ENCODE measurements at regions not wholly inside any gene's neighbourhood (a gene's known extent, or its start where the extent isn't known, plus 50 kb on each side); places are given as distances from the start of the nearest gene placed in this dataset.

GRCh38 chr9:80554856-80555255 is 983.1 kb downstream of the TLE4 start:
- no peak for DNase-seq (ENCODE audit: low read depth in 2 of 2)

- DNase-seq (ENCODE audit: low read depth in 2 of 2): no peak
Measured at GRCh38 chr9:80554301-80554700, 982.5 kb downstream of the TLE4 start.

GRCh38 chr9:80552931-80553330 is 981.2 kb downstream of the TLE4 start:
- DNase-seq (ENCODE audit: low read depth in 2 of 2): no peak

- no peak for DNase-seq (ENCODE audit: low read depth in 2 of 2)
Measured at GRCh38 chr9:80550181-80550580, 978.4 kb downstream of the TLE4 start.

GRCh38 chr9:80547613-80548012 is 975.8 kb downstream of the TLE4 start:
- no peak for DNase-seq (ENCODE audit: low read depth in 2 of 2)

GRCh38 chr9:80540387-80540786 is 968.6 kb downstream of the TLE4 start:
- DNase-seq (ENCODE audit: low read depth in 2 of 2): no peak

- DNase-seq (ENCODE audit: low read depth in 2 of 2): no peak
Measured at GRCh38 chr9:80538976-80539375, 967.2 kb downstream of the TLE4 start.

- DNase-seq (ENCODE audit: low read depth in 2 of 2): no peak
Measured at GRCh38 chr9:80522465-80522864, 950.7 kb downstream of the TLE4 start.

- DNase-seq (ENCODE audit: low read depth in 2 of 2): no peak
Measured at GRCh38 chr9:80521151-80521550, 949.4 kb downstream of the TLE4 start.

- DNase-seq (ENCODE audit: low read depth in 2 of 2): no peak
Measured at GRCh38 chr9:80520231-80520630, 948.5 kb downstream of the TLE4 start.

- DNase-seq (ENCODE audit: low read depth in 2 of 2): no peak
Measured at GRCh38 chr9:80518441-80518840, 946.7 kb downstream of the TLE4 start.

GRCh38 chr9:80516679-80517078 is 944.9 kb downstream of the TLE4 start:
- no peak for DNase-seq (ENCODE audit: low read depth in 2 of 2)

GRCh38 chr9:80509358-80509757 is 937.6 kb downstream of the TLE4 start:
- DNase-seq (ENCODE audit: low read depth in 2 of 2): no peak

- no peak for DNase-seq (ENCODE audit: low read depth in 2 of 2)
Measured at GRCh38 chr9:80507611-80508010, 935.8 kb downstream of the TLE4 start.

GRCh38 chr9:80504601-80505230 is 933.0 kb downstream of the TLE4 start:
- DNase-seq (ENCODE audit: low read depth in 2 of 2): no peak

GRCh38 chr9:80503671-80504281 is 932.0 kb downstream of the TLE4 start:
- DNase-seq (ENCODE audit: low read depth in 2 of 2): no peak

GRCh38 chr9:80502306-80502705 is 930.5 kb downstream of the TLE4 start:
- no peak for DNase-seq (ENCODE audit: low read depth in 2 of 2)

- DNase-seq (ENCODE audit: low read depth in 2 of 2): no peak
Measured at GRCh38 chr9:80501635-80502034, 929.9 kb downstream of the TLE4 start.

GRCh38 chr9:80500300-80500699 is 928.5 kb downstream of the TLE4 start:
- no peak for DNase-seq (ENCODE audit: low read depth in 2 of 2)

- DNase-seq (ENCODE audit: low read depth in 2 of 2): no peak
Measured at GRCh38 chr9:80498001-80498555, 926.3 kb downstream of the TLE4 start.

- no peak for DNase-seq (ENCODE audit: low read depth in 2 of 2)
Measured at GRCh38 chr9:80496901-80497556, 925.3 kb downstream of the TLE4 start.

- no peak for DNase-seq (ENCODE audit: low read depth in 2 of 2)
Measured at GRCh38 chr9:80493258-80493657, 921.5 kb downstream of the TLE4 start.

- DNase-seq (ENCODE audit: low read depth in 2 of 2): no peak
Measured at GRCh38 chr9:80492221-80492620, 920.5 kb downstream of the TLE4 start.

Data from stimulated activated CD8-positive, alpha-beta memory T cell treated with anti-CD3 and anti-CD28 coated beads, Interleukin-7, amount 100 ng/mL, for 4 hours (primary cell).